RWPE2 (cell line): ENCODE measurements at regions not wholly inside any gene's neighbourhood (a gene's known extent, or its start where the extent isn't known, plus 50 kb on each side); places are given as distances from the start of the nearest gene placed in this dataset.

Source experiments
- ATAC-seq: fragments of 200-7000 bp; cut with Tn5 transposase; 3 replicates; pipeline ENCODE4 v1.9.1; 2021; ENCODE audit warnings: low read depth
- DNase-seq: peaks from one replicate; pipeline ENCODE4 v3.0.0-alpha.2; 2020; ENCODE audit warnings: low spot score
- H3K27ac ChIP-seq: fragments of 450-650 bp; 2 replicates; pipeline ENCODE4 v1.5.1; 2017; ENCODE audit warnings: mild to moderate bottlenecking; ENCODE audit not compliant: poor library complexity, severe bottlenecking
- H3K27me3 ChIP-seq: fragments of 250-450 bp; sonication (Bioruptor Pico); 2 replicates; pipeline ENCODE4 v1.5.1; 2021; ENCODE audit warnings: mild to moderate bottlenecking, moderate library complexity; ENCODE audit not compliant: insufficient read depth, poor library complexity, severe bottlenecking
- H3K36me3 ChIP-seq: fragments of 250-450 bp; sonication (Bioruptor Pico); 2 replicates; pipeline ENCODE4 v1.5.1; 2020; ENCODE audit warnings: low read depth, mild to moderate bottlenecking, moderate library complexity
- H3K4me1 ChIP-seq: fragments of 250-450 bp; sonication (Bioruptor Pico); 2 replicates; pipeline ENCODE4 v1.5.1; 2021; ENCODE audit warnings: mild to moderate bottlenecking, moderate library complexity; ENCODE audit not compliant: insufficient read depth, poor library complexity, severe bottlenecking
- H3K4me3 ChIP-seq: fragments of 250-450 bp; sonication (Bioruptor Pico); 2 replicates; pipeline ENCODE4 v1.5.1; 2021; ENCODE audit warnings: mild to moderate bottlenecking, moderate library complexity; ENCODE audit not compliant: severe bottlenecking
- H3K9me3 ChIP-seq: fragments of 250-450 bp; sonication (Bioruptor Pico); 2 replicates; pipeline ENCODE4 v1.5.1; 2021; ENCODE audit warnings: mild to moderate bottlenecking, moderate library complexity; ENCODE audit not compliant: severe bottlenecking
- CTCF ChIP-seq: fragments of 450-650 bp; IDR thresholded peaks from one replicate; pipeline ENCODE4 v1.5.1; 2017; ENCODE audit warnings: mild to moderate bottlenecking, moderate library complexity; ENCODE audit not compliant: poor library complexity, severe bottlenecking

GRCh38 chr7:153090764-153091163, 331.2 kb downstream of the ACTR3B start:
- ATAC-seq (no peak), DNase-seq (no peak)
- no peak for TF ChIP-seq CTCF
- H3K27me3 ChIP-seq = no peaks in the 10 kb centered on the region
- H3K4me1 ChIP-seq = no peaks in the 10 kb centered on the region
- no peak overlapping the region for H3K27ac ChIP-seq
- H3K4me3 ChIP-seq = no peak overlapping the region
- H3K36me3 ChIP-seq = no peaks in the 10 kb centered on the region
- peaks cover 3% of the 10 kb centered on the region for H3K9me3 ChIP-seq

- DNase-seq (no peak), ATAC-seq (no peak)
- TF ChIP-seq CTCF = no peak
- Histone ChIP-seq H3K27me3 (no peaks in the 10 kb centered on the region), H3K36me3 (no peaks in the 10 kb centered on the region), H3K9me3 (no peaks in the 10 kb centered on the region), H3K4me3 (no peak overlapping the region), H3K27ac (no peak overlapping the region), H3K4me1 (no peaks in the 10 kb centered on the region)
These were observed 331.9 kb downstream of the ACTR3B start for GRCh38 chr7:153091477-153091876.

GRCh38 chr7:153097511-153098201, 338.1 kb downstream of the ACTR3B start:
- H3K9me3 ChIP-seq = no peaks in the 10 kb centered on the region
- TF ChIP-seq CTCF = no peak
- DNase-seq (no peak), ATAC-seq (peak; percentile 73)
- no peaks in the 10 kb centered on the region for H3K27me3 ChIP-seq
- H3K4me1 ChIP-seq = no peaks in the 10 kb centered on the region
- H3K4me3 ChIP-seq = no peak overlapping the region
- no peak overlapping the region for H3K27ac ChIP-seq
- H3K36me3 ChIP-seq = no peaks in the 10 kb centered on the region

- H3K4me3 ChIP-seq = no peak overlapping the region
- no peak overlapping the region for H3K27ac ChIP-seq
- no peaks in the 10 kb centered on the region for H3K9me3 ChIP-seq
- TF ChIP-seq CTCF = no peak
- ATAC-seq (no peak), DNase-seq (no peak)
- no peaks in the 10 kb centered on the region for H3K27me3 ChIP-seq
- H3K36me3 ChIP-seq = no peaks in the 10 kb centered on the region
- no peaks in the 10 kb centered on the region for H3K4me1 ChIP-seq
These were observed 339.7 kb downstream of the ACTR3B start for GRCh38 chr7:153099235-153099634.

- ATAC-seq (no peak), DNase-seq (no peak)
- no peaks in the 10 kb centered on the region for H3K36me3 ChIP-seq
- H3K4me3 ChIP-seq = no peak overlapping the region
- no peaks in the 10 kb centered on the region for H3K4me1 ChIP-seq
- no peaks in the 10 kb centered on the region for H3K27me3 ChIP-seq
- no peak for TF ChIP-seq CTCF
- no peak overlapping the region for H3K27ac ChIP-seq
- no peaks in the 10 kb centered on the region for H3K9me3 ChIP-seq
These were observed 341.2 kb downstream of the ACTR3B start for GRCh38 chr7:153100691-153101237.
